HG03097 (cell line): ENCODE measurements at regions not wholly inside any gene's neighbourhood (a gene's known extent, or its start where the extent isn't known, plus 50 kb on each side); places are given as distances from the start of the nearest gene placed in this dataset.
"Not testable (repeated sequence)": the region's sequence is repeated elsewhere in the genome, so short reads cannot be mapped to it uniquely, and the experiment has no call there.

Experiments
- ATAC-seq: cut with Tn5 transposase; IDR thresholded peaks from one replicate; pipeline ENCODE4 v1.9.1; 2021; ENCODE audit not compliant: unreplicated experiment, low FRiP score

GRCh38 chr1:212495766-212496494 lies 63.2 kb downstream of the NENF start:
- ATAC-seq: no peak

DNA sequence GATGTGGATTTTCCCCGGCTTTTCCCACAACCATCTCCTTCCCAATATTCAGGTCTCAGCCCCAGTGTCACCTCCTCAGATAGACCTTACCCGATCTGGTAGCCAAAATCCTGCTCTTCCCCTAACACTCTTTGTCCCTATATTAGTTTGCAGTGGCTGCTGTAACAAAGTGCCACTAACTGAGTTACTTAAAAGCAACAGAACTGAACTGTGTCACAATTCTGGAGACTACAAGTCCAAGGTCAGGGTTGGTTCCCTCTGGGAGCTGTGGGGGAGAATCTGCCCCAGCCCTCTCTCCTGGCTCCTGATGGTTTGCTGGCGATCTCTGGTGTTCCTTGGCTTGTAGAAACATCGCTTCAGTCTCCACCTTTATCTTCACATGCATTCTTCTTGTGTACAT lies 64.0 kb downstream of the NENF start:
- ATAC-seq: no peak

GRCh38 chr1:212497553-212497952 lies 64.8 kb downstream of the NENF start:
- ATAC-seq: no peak

DNA sequence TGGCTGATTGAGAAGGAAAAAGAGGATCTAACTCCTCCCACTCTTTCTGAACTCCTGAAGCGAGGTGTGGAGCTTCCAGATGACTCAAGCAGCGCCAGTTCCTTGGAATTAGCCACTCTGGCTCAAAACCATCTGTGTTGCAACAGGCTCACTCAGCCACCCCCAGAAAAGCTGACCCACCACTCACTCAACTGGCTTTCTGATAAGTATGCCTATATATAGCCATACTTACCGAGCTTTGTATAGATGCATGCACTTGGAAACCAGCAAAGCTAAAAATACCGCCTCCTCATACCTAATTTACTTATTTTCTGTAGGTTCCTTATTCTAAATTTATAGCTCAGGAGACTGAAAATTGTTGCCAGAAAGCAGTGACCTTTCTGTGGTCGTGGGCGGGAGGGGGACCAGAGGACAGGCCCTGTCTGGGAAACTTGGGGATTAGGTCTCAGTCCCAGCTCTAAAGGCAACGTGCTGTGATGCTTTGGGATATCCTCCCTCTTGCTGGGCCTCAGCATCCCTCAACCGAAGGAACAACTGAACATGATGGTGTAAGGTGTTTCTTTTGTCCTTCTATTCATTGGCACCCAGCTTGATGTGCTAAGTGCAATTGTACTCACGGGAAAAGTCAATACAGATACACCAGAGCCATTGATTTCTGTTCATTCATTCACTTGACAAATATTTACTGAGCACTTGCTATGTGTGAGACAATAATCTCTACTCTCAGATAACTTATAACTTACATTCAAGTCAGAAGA lies 65.7 kb downstream of the NENF start:
- no peak for ATAC-seq

GRCh38 chr1:212500351-212500750 lies 67.6 kb downstream of the NENF start:
- no peak for ATAC-seq

- no peak for ATAC-seq
These were observed 68.3 kb downstream of the NENF start for GRCh38 chr1:212500983-212501382.

DNA sequence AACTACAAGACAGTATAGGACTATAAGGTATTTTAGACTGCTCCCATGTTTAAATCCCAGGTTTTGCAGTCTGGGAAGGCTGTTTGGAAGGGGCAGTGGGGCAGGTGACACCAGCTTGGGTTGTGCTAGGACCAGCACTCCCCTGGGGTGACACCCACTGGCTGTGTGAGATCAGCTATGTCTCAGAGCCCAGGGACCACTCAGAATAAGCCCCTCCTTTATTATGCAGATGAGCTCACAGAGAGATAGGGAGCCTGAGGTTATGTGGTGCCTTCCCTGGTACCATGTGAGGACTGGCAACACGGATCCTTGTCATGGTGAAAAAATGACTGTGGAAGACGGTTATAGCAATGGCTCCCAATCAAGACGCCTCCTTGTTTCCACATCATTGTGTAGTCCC lies 71.0 kb downstream of the NENF start:
- no peak for ATAC-seq

- ATAC-seq: no peak
These were observed 71.6 kb downstream of the NENF start for GRCh38 chr1:212504171-212504803.

- ATAC-seq: no peak
These were observed 73.9 kb downstream of the NENF start for GRCh38 chr1:212506666-212507065.

DNA sequence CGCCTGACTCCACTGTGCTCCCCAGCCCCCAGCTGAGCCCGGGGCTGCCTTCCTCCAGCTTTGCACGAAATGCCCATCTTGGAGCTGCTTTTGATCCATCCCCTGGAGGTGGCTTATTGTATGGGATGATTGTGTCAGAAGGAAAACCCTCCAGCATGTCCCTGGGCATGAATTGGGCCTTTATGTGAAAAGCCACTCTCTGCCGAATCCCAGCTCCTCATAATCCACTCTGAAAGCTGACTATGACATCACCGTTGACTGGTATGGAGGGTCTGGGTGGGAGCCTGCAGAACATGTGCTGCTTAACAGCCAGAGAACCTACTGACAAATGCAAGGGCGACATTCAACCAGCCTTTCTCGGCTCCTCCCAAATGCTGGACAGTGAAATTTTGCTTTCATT lies 74.6 kb downstream of the NENF start:
- no peak for ATAC-seq

DNA sequence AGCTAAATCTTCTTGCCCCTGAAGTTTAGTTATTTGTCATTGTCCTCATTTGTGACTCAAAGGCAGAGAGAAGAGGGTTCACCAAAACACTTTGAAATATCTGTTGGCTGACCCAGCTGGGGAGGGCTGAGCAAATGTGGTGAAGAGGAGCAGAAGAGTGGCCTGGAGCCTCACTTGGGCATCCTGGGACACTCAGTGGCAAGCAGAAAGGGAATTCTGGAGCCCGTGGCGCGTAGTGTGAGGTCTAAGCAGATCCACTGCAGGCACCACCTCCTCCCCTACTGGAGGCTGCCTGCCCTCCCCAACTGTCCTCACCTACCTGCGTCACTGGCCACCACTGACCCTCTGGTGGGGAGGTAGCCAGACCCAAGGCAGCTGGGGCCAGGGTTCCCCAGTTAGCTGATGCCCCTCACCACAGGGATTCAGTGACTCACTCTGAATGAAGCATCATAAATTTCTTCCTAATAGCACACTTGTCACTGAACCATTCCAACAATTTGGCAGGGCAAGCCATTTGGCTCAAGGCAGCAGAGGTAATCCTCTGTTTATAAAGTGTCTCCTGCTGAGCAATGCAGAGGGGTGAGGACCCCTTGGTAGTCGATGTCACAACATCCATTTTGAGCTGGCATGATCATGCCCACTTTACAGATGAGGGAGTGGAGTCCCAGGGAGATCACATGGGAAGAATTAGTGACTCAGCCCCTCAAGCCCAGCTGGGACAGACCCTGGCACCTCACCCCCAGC lies 80.3 kb downstream of the NENF start:
- no peak for ATAC-seq

DNA sequence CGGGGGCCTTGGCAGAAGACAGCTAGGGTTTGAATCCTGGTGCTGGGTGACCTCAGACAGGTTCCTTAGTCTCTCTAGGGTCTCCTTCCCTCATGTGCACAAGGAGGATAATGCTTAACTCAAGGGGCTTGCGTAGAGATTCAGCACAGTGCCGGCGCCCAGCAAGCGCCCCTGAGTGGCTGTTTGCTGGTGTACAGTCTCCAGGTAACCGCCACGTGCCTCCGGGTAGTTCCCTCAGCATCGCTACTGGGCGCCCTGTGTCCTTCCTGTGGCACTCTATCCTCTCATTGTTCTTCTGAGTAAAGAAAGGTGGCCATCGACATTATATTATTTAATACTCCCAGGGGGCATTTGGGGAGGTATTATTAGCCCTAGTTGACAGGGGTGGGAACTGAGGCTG lies 80.9 kb downstream of the NENF start:
- no peak for ATAC-seq

DNA sequence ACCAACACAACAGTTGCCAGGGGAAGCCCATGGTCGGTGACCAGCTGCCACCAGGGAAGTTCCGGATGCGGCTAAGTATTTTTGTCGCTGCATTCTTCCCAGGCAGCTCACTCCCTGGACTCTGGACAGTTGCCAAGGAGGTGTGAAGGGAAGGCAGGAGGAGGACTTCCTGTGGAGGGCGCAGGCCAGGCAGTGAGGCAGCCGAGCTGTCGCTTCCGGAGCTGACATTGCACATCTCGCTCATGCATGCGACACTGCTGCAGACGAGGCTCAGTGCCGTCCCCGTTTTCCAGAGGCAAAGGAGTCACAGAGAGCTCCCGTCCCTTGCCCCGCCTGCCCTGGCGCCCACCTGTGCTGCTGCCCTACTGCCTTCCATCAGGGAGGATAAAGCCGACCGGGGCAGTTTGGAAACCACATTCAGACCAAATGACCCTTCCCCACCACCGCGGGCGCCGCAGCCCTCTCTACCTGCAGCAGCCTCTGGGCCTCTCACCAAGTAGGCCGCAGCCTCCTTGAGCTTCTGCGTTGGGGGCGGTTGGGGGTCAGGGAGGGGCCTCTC lies 81.4 kb downstream of the NENF start:
- no peak for ATAC-seq

- no peak for ATAC-seq
These were observed 82.1 kb downstream of the NENF start for GRCh38 chr1:212514782-212515181.

GRCh38 chr1:212515329-212515760 lies 82.6 kb downstream of the NENF start:
- ATAC-seq: no peak

DNA sequence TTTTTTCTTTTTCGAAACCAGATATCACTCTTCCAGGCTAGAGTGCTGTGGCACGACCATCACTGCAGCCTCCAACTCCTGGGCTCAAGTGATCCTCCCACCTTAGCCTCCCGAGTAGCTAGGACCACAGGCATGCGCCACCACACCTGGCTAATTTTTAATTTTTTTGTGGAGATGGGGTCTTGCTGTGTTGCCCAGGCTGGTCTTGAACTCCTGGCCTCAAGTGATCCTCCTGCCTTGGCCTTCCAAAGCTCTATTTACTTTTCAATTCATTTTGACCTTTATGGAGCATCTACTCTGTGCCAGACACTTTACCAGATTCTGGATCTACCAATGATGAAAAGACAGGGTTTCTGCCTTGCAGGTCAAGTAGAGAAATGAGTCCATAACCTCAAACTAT lies 83.3 kb downstream of the NENF start:
- not testable (repeated sequence) for ATAC-seq

DNA sequence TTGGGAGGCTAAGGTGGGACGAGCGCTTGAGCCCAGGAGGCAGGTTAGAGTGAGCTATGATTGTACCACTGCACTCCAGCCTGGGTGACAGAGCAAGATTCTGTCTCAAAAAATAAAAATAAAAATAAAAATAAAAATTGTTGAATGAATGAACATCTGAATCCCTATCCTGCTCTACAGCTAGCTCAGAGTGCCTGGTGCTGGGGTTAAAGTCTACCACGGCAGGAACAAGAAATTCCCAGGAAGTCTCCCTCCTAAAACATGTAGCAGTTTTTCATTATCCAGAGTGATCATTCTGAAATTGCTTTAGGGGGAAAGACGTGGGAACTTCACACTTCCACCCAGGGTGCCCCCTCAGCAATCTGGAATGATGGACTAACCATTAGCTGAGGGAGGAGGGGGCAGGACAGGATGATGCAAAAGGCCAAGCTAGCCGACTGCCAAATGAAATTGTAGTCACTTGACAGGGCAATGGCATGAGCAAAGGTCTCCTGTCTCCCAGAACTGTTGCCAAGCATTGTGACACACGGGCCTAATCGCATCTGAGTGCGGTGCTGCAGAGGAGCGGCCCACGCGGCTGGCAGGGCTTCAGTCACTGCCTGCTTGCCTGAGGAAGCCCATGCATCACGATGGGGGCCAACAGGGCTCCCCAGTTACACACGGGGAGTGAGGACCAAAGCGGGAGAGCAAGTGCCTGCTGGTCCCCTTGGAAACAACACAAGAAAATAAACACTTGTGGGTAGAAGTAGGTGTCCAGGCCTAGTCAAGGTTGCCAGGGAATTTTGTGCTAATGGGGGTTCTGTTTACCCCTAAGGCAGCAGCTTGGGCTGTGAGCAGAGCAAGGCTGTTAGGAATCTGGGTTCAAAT lies 85.7 kb downstream of the NENF start:
- no peak for ATAC-seq

- no peak for ATAC-seq
These were observed 86.4 kb downstream of the NENF start for GRCh38 chr1:212519131-212519530.

DNA sequence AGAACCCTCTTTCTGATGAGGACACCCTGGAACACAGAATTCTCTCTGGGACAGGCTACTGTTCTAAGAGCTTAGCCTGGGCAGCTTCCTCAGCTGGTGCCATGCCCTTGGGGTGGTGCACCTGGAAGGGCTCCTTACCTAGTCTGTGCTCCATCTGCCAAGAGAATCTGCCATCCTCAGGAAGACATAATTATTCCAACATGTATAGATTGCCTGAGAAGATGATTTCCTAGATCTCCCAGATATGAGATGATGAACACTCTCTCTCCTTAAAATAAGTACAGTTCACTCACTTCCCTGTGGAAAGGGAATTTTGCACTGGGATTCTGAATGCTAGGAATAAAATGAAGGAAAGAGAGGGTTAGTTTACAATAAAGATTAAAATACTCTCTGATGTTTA lies 87.6 kb downstream of the NENF start:
- ATAC-seq: no peak

- no peak for ATAC-seq
These were observed 87.8 kb upstream of the ATF3 start for GRCh38 chr1:212520746-212521145.
